Anterior cingulate cortex (tissue), 58 donors: ENCODE measurements at regions not wholly inside any gene's neighbourhood (a gene's known extent, or its start where the extent isn't known, plus 50 kb on each side); places are given as distances from the start of the nearest gene placed in this dataset.

ENCODE experiments used
- DNase-seq, 58 donors: peaks; one replicate each; lab custom pipeline; 2025; lab: John Stamatoyannopoulos, UW

- no peak for DNase-seq
Measured at GRCh38 chr1:219778110-219778509, 150.2 kb downstream of the SLC30A10 start.

- no peak for DNase-seq
Measured at GRCh38 chr1:219774386-219774785, 154.0 kb downstream of the SLC30A10 start.

GRCh38 chr1:219773775-219774174 is 154.6 kb downstream of the SLC30A10 start:
- DNase-seq: no peak

- no peak for DNase-seq
Measured at GRCh38 chr1:219773110-219773509, 155.2 kb downstream of the SLC30A10 start.

- no peak for DNase-seq
Measured at GRCh38 chr1:219772265-219773036, 155.9 kb downstream of the SLC30A10 start.

GRCh38 chr1:219771080-219771479 is 157.3 kb downstream of the SLC30A10 start:
- no peak for DNase-seq

GRCh38 chr1:219763321-219763720 is 150.4 kb upstream of the ZC3H11B start:
- no peak for DNase-seq

GRCh38 chr1:219761208-219761860 is 148.4 kb upstream of the ZC3H11B start:
- no peak for DNase-seq

GRCh38 chr1:219759095-219759494 is 146.2 kb upstream of the ZC3H11B start:
- DNase-seq: no peak

GRCh38 chr1:219757890-219758289 is 145.0 kb upstream of the ZC3H11B start:
- DNase-seq: no peak

- no peak for DNase-seq
Measured at GRCh38 chr1:219755234-219755633, 142.3 kb upstream of the ZC3H11B start.

- DNase-seq: no peak
Measured at GRCh38 chr1:219754767-219755166, 141.9 kb upstream of the ZC3H11B start.

GRCh38 chr1:219753914-219754313 is 141.0 kb upstream of the ZC3H11B start:
- DNase-seq: no peak

- no peak for DNase-seq
Measured at GRCh38 chr1:219752645-219753044, 139.7 kb upstream of the ZC3H11B start.

- no peak for DNase-seq
Measured at GRCh38 chr1:219751870-219752507, 139.1 kb upstream of the ZC3H11B start.

- DNase-seq: no peak
Measured at GRCh38 chr1:219749370-219749769, 136.5 kb upstream of the ZC3H11B start.

GRCh38 chr1:219746141-219746540 is 133.2 kb upstream of the ZC3H11B start:
- DNase-seq: no peak

- no peak for DNase-seq
Measured at GRCh38 chr1:219744652-219745469, 132.0 kb upstream of the ZC3H11B start.

GRCh38 chr1:219741011-219741970 is 128.4 kb upstream of the ZC3H11B start:
- no peak for DNase-seq
